ENCODE measurements at regions not wholly inside any gene's neighbourhood (a gene's known extent, or its start where the extent isn't known, plus 50 kb on each side); places are given as distances from the start of the nearest gene placed in this dataset.

DNA sequence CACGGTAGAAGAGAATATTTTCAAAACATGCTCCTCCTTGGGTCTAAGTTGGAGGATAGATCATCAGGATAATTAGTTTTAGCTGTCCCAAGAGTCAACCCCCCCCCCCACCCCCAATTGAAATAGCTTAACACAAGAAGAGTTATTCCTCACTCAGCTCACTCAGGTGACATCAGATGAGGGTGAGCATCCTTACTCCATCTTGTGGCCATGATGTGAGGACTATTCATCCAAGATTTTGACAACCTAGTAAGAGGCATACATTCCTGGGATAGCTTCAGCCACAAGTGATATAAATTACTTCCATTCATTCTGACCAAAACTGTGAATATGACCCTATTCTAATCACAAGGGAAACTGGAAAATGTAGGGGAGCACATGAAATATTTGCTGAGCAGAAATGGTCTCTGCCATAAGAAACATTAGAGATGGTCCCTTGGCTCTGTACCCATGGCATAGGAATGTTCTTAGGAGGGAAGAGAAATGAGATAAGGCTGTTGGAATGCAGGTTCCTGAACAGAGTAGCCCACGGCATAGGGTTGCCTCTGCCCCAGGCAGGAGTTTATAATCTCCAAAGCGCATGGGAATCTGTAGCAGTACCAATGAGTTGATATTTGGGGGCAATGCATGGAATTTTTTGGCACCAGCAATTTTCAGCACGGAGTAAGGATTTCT is 257.2 kb downstream of the CYRIA start:
- DNase-seq: no peak

DNA sequence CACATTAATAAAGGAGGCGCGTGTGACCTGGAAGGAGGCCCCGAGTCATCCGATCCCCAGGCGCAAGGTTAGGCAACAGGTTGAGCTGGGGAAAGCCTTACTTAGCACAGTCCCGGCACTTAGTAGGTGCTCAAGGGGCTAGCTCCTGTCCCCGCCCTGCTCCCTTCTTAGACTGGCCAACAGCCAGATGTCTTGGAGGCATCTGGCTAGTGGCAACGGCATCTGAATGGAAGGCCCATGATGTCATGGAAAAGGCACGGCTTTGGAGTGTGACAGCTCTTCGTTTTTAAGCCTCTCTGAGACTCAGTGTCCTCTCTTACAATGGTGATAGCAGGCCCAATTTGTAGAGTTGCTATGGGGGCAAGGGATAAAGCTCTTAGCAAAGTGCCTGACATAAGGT is 258.3 kb downstream of the CYRIA start:
- DNase-seq: no peak

DNA sequence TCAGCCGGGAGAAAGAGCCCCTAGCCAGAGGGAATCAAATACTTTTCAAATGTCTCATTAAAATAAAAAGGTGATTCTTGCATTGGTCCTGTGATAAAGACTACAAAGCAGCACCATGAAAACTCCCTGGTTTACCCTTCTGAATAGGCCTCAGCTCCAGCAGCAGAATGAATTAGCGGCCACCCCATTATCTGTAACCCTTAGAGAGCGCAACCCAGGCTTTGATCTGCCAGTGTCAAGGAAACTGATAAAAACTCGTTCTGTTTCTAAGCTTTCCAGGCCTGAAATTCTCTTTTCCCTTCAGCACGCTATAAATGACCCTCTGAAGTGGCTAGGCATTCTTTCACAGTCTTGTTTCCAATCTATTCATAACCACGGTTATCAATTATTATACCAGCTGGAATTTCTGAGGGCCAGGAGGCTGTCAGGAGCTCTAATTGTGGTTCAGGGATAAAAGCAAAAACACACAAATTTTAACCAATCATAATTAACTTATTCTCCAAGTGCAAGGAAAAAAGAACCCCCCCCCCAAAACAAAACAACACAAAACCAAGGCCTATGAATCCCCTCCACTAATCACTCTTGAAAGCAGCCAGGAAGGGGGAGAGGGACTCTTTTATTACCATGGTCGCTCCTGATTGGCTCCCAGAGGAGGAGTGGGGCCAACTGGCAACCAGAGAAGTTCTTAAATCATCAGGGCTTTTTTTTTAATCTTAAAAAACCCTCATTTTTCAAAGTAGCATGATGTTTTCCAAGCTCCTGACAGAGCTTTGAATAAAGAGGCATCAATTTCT is 258.9 kb downstream of the CYRIA start:
- DNase-seq: no peak

DNA sequence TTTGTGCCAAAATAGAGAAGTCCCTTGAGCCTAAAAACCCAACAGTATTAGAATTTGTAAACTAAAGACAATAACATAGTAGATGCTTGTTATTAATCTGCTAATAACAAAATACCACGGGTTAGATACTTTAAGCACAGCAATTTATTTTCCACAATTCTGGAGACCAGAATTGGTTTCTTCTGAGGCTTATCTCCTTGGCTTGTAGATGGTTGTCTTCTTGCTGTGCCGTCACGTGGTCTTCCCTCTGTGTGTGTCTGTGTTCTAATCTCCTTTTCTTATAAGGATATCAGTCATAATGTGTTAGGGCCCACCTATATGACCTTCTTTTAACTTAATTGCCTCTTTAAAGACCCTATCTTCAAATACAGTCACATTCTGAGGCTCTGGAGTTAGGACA is 260.1 kb downstream of the CYRIA start:
- DNase-seq: no peak

DNA sequence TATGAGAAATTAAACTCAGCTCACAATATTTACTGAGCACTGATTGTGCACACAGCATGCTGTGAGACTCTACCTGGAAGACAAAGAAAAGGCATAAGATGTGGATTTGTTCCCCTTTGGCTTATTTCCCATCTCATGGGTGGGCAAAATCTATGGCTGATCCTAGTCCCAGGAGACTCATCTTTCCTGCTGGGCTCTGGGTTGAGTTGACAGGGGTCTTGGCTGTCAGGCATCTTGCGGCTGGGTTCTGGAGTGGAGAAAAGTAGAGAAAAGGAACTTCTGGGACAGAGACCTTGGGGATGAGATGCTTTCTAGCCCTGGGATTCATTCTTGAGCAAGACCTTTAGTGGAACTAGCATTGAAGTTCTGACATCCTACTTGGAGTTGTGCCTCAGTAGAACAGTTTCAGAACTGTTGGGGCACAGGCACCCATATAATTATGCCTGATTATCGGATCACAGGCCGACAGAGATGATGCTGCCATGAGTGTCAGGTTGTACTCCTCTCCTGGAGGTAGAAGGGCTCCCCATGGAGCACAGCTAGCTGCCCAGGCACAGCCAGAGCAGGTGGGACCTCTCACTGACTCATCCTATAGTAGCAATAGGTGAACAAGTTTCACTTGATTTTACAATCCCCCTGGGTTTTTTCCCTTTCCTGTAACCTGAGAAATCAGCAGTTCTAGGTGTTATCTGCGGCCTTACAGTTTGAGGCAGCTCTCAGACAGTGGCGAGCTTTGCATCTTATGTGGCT is 260.9 kb downstream of the CYRIA start:
- DNase-seq: no peak

DNA sequence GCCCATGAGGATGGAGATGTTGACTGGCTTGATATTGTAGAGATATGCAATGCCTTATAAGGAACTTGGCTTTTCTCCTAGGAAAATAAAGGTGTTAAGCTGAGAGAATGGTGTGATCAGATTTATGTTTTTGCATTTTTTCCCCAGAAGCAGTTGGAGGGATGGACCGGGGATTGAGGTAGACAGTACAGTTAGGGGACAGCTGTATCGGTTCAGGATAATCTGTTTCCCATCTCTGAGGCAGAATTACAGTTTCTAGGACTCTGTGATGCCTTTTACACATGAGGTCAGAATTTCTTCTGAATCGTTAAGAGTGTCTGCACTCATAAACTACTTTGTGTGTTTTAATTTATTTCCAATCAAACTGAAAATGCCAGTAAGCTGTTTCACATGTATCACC is 261.5 kb downstream of the CYRIA start:
- no peak for DNase-seq

DNA sequence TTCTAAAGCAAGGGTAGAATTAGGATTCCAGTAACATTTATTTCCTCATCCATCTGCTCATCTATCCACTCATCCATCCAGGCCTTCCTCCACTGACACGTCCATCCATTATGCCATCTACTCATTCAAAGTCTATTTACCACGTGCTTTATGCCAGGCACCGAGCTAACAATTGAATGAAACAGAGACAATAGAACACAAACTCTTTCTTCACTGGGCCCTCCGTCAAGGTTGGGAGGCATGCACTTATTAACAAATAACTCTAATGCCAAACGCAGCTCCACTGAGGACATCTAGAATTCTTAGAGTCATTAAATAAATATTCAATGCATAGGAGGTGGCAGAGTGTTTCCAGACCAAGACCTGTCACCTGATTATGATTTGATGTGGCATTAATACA is 262.7 kb downstream of the CYRIA start:
- no peak for DNase-seq

DNA sequence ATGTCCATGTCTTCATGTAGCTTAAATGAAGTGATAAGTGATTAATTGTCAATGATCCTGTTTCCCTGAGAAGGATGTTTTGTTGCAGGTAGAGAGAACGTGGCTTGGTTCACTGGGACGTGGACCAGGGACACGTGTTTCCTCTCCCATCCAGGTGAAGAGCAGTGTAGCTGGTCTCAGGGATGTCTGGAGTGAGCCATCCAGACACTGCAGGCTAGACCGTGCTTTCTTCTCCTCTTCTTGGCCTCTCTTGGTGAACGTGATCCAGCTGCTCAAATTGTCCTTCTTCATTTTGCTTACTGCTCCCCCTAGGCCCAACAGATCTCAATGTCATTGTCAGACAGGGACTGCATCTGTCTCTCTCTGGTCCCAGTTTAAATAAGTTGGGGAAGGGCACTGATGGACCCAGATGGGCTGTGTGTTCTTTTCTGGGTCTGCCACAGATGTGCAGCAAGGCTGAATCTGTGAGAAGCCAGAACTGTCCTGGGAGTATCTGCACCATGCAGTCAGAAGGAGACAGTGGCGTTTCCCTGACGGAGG is 263.8 kb downstream of the CYRIA start:
- DNase-seq: no peak

DNA sequence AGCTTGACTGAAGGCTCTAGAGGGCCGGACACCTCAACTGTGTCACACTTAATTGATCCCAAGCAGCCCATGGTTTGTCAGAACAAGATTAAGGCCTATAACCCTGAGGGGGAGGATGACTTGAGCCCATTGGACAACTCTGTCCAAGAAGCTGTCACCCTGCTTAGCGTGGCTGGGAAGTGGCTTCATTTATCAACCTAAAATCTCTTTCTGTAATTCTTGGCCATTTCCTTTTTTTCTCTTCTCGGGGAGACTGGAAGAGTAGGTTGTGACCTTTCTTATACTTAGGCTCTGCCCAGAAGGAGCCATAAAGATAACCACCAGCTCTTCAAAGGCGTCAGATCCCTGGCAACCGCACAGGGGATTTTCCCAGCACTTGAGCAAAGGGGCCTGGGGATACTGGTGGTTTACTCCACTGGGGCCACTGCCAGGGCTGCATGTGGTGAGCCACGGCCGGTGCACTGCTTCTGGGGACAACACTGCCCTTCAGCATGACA is 265.5 kb downstream of the CYRIA start:
- DNase-seq: no peak

DNA sequence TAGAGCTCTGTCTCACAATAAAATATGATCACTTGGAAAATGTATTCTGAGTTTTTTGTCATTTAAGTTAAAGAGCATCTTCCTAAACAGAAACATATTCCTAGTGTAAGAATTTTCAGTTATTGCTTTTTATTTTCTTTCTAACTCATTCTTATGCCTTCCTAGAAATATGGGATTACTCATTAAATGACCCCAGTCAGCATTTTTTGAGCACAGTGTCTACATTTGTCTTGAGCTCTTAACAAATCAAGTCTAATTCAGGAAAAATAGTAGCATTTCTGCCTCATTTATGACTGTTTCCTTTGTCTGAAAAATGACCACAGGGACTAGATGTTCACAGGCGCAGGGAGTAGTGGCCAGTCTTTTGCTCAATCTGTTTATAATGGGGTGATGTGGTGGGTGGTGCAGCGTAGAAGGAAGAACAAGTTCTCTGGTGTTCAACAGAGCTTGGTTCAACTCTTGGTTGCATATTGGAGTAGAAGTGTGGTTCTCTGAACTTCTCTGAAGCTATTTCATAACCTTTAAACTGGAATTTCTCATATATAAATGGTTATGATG is 267.1 kb downstream of the CYRIA start:
- DNase-seq: no peak

DNA sequence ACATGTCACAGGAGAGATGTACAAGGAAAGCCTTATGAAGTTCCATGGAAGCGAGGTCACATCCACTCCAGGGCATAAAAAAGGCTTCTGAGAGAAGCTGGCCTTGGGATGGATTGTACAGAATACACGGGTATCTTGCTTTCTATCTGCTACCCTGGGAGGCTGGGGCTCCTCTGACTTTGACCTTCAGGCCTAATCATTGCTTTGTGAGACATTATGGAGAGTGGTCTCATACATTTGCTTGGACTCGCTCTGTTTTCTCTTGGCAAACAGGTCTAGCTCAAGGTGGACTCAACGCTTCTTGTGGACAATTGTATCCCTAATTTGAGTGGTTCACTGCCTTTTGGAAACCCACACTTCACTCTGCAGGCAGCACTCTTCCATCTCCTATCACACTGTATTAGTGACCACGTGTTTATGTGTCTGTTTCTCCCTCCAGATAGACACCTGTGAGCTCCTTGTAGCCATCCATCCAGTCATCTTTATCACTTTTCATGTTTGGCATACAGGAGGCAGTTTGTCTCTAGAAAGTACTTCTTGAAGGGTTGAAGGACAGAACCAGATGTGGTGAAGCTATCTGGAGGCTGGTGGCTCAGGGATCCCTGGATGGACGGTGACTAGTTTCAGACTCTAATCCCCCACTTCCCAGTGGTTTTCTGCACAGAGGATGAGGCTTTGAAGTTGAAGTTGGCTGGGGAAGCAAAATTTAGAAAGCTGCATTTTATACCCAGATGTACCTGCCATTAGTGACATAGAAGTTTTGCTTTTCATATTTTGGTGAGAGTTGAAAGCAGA is 267.8 kb downstream of the CYRIA start:
- no peak for DNase-seq

DNA sequence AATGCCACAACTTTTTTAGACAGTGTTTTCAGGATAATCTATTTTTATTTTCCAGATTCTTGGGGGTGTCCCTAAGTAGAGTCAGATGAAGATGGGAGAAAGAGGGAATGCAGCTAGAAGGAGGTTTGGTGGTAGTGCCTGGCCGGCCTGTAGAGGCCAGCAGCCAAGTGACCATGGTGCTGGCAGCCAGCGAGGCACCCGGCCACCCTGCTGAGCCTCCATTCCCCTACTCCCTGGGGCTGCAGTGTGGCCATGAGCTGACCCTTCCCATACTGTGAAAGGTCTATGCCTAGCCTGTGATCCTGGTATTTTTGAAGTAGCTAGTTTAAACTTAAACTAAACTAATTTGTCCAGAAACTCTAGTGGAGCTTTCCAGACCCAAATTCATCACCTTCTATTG is 268.6 kb downstream of the CYRIA start:
- no peak for DNase-seq

DNA sequence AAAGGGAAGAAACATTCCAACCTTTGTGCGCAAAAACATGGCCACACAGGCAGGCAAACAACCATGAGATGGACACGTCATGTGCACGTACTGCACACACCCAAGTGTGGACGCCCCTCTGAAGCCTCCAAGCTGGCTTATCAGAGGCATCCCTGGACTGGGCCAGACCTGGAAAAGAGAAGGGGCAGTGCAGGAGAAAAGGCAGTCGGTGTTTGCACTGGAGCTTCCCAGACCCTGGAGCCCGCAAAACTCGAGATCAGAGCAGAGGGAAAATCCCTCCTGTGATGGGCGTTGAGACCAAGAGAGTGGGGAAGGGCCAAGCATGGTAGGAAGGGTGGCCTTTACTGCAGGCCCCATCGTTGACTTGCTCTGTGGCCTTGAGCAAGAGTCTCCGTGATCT is 269.5 kb downstream of the CYRIA start:
- no peak for DNase-seq

DNA sequence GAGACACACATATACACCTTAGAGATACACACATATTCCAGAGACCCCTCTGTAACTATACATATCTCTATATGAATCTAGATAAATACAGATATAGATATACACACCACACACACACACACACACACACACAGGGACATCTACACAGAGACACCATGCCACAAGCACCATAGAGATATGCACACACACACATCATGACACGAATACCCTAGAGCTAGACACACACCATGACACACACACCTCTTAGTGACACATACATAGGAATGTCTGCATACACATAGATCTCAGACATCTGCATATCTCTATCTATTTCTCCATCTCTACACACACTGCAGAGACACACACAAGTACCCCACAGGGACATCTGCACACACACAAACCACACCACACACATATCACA is 270.0 kb downstream of the CYRIA start:
- DNase-seq: no peak

DNA sequence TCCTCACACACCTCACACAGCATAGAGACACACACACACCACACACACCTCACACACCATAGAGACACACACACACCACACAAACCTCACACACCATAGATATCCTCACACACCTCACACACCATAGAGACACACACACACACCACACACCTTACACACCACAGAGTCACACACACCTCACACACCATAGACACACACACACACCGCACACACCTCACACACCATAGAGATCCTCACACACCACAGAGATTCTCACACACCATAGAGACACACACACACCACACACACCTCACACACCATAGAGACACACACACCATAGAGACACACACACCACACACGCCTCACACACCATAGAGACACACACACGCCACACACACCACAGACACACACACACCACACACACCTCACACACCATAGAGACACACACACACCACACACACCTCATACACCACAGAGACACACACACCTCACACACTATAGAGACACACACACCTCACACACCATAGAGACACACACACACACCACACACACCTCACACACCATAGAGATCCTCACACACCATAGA is 270.6 kb downstream of the CYRIA start:
- DNase-seq: no peak

DNA sequence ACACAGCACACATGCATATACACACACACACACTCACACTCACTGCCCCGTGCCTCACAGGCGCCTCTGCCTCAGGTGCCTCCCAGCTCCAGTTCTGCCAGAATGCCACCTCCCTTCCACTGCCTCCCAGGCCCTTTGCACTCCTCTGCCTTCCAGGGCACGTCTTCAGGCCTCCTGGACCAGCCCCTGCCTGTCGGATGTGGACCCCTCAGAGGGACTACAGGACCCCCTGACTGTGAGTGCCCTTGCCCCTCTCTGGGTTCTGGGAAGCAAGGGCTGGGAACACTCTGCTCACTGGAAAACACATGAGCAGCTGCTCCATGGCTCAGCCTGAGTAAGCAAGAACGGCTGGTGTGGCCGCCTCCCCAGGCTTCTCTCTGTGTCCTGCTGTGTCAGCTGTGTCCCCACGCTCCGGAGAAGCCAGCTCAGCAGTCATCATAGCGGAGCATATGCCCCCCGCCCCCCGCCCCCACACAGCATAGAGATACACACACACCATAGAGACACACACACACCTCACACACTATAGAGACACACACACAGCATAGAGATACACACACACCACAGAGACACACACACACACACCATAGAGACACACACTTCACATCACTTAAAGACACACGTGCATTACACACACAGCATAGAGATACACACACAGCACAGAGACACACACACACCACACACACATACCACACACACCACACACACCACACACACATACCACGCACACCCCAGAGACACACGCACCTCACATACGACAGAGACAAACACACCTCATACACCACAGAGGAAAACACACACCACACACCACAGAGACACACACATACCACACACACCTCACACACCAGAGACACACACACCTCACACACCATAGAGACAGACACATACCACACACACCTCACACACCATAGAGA is 271.3 kb downstream of the CYRIA start:
- no peak for DNase-seq

DNA sequence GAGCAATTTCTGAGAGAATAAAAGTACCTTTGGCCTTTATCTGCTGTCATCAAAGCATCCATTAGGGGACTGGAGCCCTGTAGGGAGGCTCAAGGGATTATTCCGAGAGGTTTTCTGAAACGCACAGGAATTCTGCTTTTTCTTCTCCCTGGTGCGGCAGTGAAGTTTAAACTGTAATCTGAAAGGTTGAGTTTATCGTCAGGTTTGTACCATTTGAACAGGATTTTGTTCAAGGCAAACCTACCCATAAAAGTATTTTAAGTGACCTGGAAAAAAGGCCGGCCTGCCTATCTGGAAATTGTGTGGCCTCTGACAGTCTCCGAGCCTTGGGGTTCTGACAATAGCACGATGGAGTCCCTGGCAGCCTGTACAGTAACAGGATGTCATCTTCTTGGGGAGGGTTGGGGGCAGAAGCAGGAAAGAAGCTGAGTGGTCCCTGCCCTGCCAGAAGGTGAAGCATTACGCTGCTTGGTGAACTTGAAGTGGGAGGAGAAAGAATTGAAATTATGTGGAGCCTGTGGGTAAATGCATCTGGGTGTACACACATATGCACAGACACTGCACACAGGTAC is 272.0 kb downstream of the CYRIA start:
- DNase-seq: no peak

DNA sequence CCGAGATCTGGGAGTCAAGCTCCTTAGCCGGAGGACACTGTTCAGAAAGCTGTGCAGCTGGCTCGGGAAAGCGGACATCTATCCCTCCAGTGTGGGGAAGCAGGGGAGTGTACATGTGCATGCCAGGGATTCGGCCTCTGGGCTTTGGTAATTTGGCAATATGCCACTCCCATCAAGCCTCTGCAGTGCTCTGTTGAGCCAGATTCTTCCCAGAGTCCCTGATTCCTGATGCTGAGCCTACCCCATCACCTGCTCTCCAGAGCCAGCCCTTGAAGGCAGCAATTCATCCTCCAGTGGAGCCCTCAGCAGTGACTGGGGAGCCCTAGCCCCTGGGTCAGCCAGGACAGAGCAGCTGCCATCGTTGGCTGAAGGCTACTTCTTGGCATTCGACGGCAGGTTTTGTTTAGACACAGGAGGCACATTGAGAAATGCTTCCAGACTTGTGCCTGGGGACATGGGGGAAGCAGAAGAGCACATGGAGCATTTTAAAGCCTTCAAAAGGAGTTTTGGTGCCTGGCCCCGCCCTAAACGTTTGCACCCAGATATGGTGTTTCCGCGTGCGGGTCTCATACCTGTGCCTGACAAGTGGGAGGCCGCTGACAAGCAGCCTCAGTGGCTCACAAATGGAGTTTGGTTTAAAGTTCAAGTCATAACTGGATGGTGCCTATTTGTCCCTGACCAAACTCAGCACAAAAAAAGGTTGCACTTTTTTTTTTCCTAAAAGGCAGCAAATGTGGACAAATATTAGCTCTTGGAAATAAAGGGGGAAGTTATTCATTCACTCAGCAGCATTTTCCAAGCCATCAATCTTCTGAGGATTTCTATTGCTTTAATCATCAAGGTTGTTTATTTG is 272.8 kb downstream of the CYRIA start:
- DNase-seq: no peak

DNA sequence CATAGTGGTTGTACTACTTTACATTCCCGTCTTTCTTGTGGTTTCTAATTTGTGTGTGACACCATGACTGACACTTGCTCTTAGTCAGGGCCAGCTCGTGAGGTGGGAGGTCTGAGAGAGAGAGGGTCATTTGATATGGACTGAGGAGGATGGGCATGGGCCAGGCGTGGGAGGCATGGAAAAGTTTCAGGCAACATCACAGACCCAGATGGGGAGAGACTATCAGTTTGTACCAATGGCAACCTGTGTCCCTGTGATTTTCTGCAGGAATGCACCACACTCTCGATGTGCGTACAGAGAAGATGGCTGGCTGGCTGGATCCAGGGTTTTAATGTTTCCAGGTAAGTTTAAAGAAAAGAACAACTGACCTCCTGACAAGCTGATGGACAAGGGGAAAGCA is 273.6 kb downstream of the CYRIA start:
- no peak for DNase-seq

DNA sequence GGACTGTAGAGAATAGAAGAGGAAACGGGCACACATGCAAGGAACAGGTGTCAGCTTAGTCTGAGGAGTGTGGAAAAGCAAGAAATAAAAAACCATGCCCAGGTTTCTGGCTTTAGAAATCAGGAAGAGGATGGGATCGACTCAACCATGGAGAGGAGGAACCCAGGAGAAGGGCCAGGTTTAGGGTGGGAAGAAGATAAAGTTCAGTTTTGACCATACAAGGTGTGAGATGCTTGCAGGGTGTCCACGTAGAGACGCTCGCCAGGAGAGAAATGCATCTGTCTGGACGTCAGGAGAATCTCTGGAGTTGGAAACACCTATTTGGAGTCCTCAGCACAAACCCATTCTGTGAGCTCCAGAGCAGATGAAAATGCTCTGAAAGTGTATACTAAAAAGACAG is 275.1 kb downstream of the CYRIA start:
- DNase-seq: no peak
